ENCODE measurements at regions not wholly inside any gene's neighbourhood (a gene's known extent, or its start where the extent isn't known, plus 50 kb on each side); places are given as distances from the start of the nearest gene placed in this dataset.
"Not testable (repeated sequence)": the region's sequence is repeated elsewhere in the genome, so short reads cannot be mapped to it uniquely, and the experiment has no call there.

GRCh38 chr22:26806445-26807175 is 149.2 kb downstream of the MIAT start:
- no peak for ATAC-seq

- ATAC-seq: no peak
These were observed 154.2 kb downstream of the MIAT start for GRCh38 chr22:26811647-26811992.

GRCh38 chr22:26812731-26813130 is 155.3 kb downstream of the MIAT start:
- no peak for ATAC-seq

- ATAC-seq: no peak
These were observed 159.3 kb downstream of the MIAT start for GRCh38 chr22:26816726-26817125.

- ATAC-seq: no peak
These were observed 160.5 kb downstream of the MIAT start for GRCh38 chr22:26817926-26818325.

GRCh38 chr22:26821854-26822253 is 164.5 kb downstream of the MIAT start:
- no peak for ATAC-seq

- no peak for ATAC-seq
These were observed 164.9 kb downstream of the MIAT start for GRCh38 chr22:26822313-26822712.

- no peak for ATAC-seq
These were observed 166.6 kb downstream of the MIAT start for GRCh38 chr22:26823966-26824365.

GRCh38 chr22:26825960-26826935 is 168.9 kb downstream of the MIAT start:
- no peak for ATAC-seq

GRCh38 chr22:26827611-26828010 is 170.2 kb downstream of the MIAT start:
- ATAC-seq: no peak

GRCh38 chr22:26828311-26828710 is 170.9 kb downstream of the MIAT start:
- no peak for ATAC-seq

- no peak for ATAC-seq
These were observed 173.4 kb downstream of the MIAT start for GRCh38 chr22:26830837-26831236.

GRCh38 chr22:26835023-26835422 is 177.6 kb downstream of the MIAT start:
- ATAC-seq: no peak

- ATAC-seq: peak; percentile 62
These were observed 178.6 kb downstream of the MIAT start for GRCh38 chr22:26835929-26836528.

GRCh38 chr22:26837784-26838470 is 180.5 kb downstream of the MIAT start:
- ATAC-seq: no peak

GRCh38 chr22:26838471-26838825 is 181.1 kb downstream of the MIAT start:
- ATAC-seq: no peak

GRCh38 chr22:26839216-26839615 is 181.8 kb downstream of the MIAT start:
- ATAC-seq: no peak

- not testable (repeated sequence) for ATAC-seq
These were observed 183.4 kb downstream of the MIAT start for GRCh38 chr22:26840770-26841169.

- no peak for ATAC-seq
These were observed 184.7 kb downstream of the MIAT start for GRCh38 chr22:26842103-26842502.

GRCh38 chr22:26845021-26845743 is 187.8 kb downstream of the MIAT start:
- ATAC-seq: no peak

- no peak for ATAC-seq
These were observed 188.7 kb downstream of the MIAT start for GRCh38 chr22:26846076-26846475.

- no peak for ATAC-seq
These were observed 189.3 kb downstream of the MIAT start for GRCh38 chr22:26846645-26847044.
